HEK293T (cell line): ENCODE measurements at regions not wholly inside any gene's neighbourhood (a gene's known extent, or its start where the extent isn't known, plus 50 kb on each side); places are given as distances from the start of the nearest gene placed in this dataset.

Experiments
- FOXM1 ChIP-seq: fragments of 450-650 bp; IDR thresholded peaks from 2 replicates; pipeline ENCODE4 v1.6.1; 2017; ENCODE audit warnings: mild to moderate bottlenecking, borderline replicate concordance
- L3MBTL2 ChIP-seq: fragments of 450-650 bp; conservative IDR thresholded peaks from 2 replicates; pipeline ENCODE4 v1.6.1; 2016; ENCODE audit warnings: mild to moderate bottlenecking
- LEF1 ChIP-seq: fragments of 450-650 bp; IDR thresholded peaks from 2 replicates; pipeline ENCODE4 v1.6.1; 2017; ENCODE audit warnings: mild to moderate bottlenecking, borderline replicate concordance
- PKNOX1 ChIP-seq: fragments of 450-650 bp; IDR thresholded peaks from 2 replicates; pipeline ENCODE4 v1.6.1; 2016

GRCh38 chr2:147739508-147739907 is 105.3 kb upstream of the ACVR2A start:
- TF ChIP-seq L3MBTL2 (no peak), FOXM1 (no peak), PKNOX1 (no peak), LEF1 (no peak)
